Stomach (tissue), 8 donors: ENCODE measurements at regions not wholly inside any gene's neighbourhood (a gene's known extent, or its start where the extent isn't known, plus 50 kb on each side); places are given as distances from the start of the nearest gene placed in this dataset.
A peak's percentile ranks its signal among the peaks of the same experiment; 100 is the strongest.

Source experiments
- DNase-seq, 2 donors: peaks; one replicate each; pipeline versions ENCODE4 v3.0.0 to v3.0.0-alpha.2; 2013 to 2019
- H3K27ac ChIP-seq, 5 donors: fragments of 200-600 bp in 4 of 5; sonication (generic) in 4 of 5; one replicate each; pipeline ENCODE4 v1.5.1; 2013 to 2019; ENCODE audit warnings: mild to moderate bottlenecking in 1 of 5, moderate library complexity in 1 of 5
- H3K27me3 ChIP-seq, 3 donors: fragments of 200-600 bp; sonication (generic); one replicate each; pipeline ENCODE4 v1.5.1; 2017 to 2019; ENCODE audit warnings: mixed run types in 1 of 3
- H3K36me3 ChIP-seq, 4 donors: fragments of 200-600 bp; sonication (generic); 1 replicate in 3 of 4; 2 replicates in 1 of 4; pipeline ENCODE4 v1.5.1; 2016 to 2019
- H3K4me1 ChIP-seq, 4 donors: fragments of 200-600 bp; sonication (generic); one replicate each; pipeline ENCODE4 v1.5.1; 2016 to 2019
- H3K4me3 ChIP-seq, 4 donors: fragments of 200-600 bp; sonication (generic) in 3 of 4; one replicate each; pipeline ENCODE4 v1.5.1; 2016 to 2019; ENCODE audit warnings: mild to moderate bottlenecking in 1 of 4
- H3K9me3 ChIP-seq, 4 donors: fragments of 200-600 bp; sonication (generic); one replicate each; pipeline ENCODE4 v1.5.1; 2016 to 2019
- EP300 ChIP-seq: sonication (generic); formaldehyde crosslinking; IDR thresholded peaks from one replicate; pipeline ENCODE4 v1.6.1; 2017; ENCODE audit warnings: antibody characterized with exemption
- POLR2A ChIP-seq, 4 donors: fragments of 450-650 bp; IDR thresholded peaks; one replicate each; pipeline ENCODE4 v1.6.1; 2016; ENCODE audit warnings: antibody characterized with exemption in 4 of 4, control low read depth in 2 of 4, mild to moderate bottlenecking in 1 of 4, moderate library complexity in 1 of 4
- POLR2AphosphoS5 ChIP-seq, 3 donors: sonication (generic); formaldehyde crosslinking; IDR thresholded peaks; one replicate each; pipeline ENCODE4 v1.6.1; 2016; ENCODE audit warnings: antibody characterized with exemption in 3 of 3
- WGBS, 5 donors: extraction: QIAGEN DNeasy Blood & Tissue Kit in 3 of 5; methylation state at CpG; one replicate each; pipeline versions ENCODE4 v1.1.5 to v1.1.7; 2013 to 2018; 5-methylcytosine and 5-hydroxymethylcytosine counted together
- intact Hi-C: fragments of 100-400 bp; cut with DNase I; formaldehyde crosslinking; loops from one replicate; pipeline ENCODE4 v1.15.1; 2023; ENCODE audit warnings: low total_unique reads
- TF ChIP-seq, protein P1 (sequence below), 7 experiments: fragments of 450-650 bp in 4 of 7; fragments of 200-600 bp in 3 of 7; sonication (generic) in 3 of 7; IDR thresholded peaks; one replicate each; pipeline ENCODE4 v1.5.1; 2016 to 2019; ENCODE audit warnings: antibody characterized with exemption in 7 of 7, control low read depth in 2 of 7, mild to moderate bottlenecking in 1 of 7
- donor health status: healthy with polysubstance abuse.
- donor health status: Bipolar disorder and iron deficiency.
- donor health status: healthy.

DNA sequence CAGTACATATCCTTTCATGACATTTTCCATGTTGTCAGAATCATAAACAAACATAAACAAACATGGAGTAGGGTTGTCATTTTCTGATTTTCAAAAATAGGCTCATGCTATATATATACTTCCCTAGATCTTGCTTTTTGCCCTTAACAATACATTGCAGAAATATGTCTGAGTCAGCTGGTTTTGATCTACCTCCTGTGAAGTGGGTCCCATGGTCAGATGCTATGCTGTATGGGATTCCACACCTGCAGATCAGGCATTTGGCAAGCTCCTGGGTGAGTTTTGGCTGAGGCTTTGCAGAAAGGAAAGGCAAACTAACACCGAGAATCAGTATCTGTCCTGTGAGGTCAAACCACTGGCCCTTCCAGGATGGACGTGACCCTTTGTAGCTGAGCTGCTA, 183.0 kb upstream of the ARID2 start:
- Histone ChIP-seq H3K9me3 (no peaks in the 10 kb centered on the region), H3K4me3 (no peak overlapping the region), H3K27me3 (no peaks in the 10 kb centered on the region), H3K4me1 (peaks cover 0 to 19% (median 4%) of the 10 kb centered on the region in 4 donors), H3K27ac (no peak overlapping the region), H3K36me3 (no peaks in the 10 kb centered on the region)
- TF ChIP-seq EP300 (no peak), POLR2A (IDR thresholded peaks at IDR 0.05) (no peak), POLR2AphosphoS5 (IDR thresholded peaks at IDR 0.05) (no peak)
- TF ChIP-seq, protein P1, sequence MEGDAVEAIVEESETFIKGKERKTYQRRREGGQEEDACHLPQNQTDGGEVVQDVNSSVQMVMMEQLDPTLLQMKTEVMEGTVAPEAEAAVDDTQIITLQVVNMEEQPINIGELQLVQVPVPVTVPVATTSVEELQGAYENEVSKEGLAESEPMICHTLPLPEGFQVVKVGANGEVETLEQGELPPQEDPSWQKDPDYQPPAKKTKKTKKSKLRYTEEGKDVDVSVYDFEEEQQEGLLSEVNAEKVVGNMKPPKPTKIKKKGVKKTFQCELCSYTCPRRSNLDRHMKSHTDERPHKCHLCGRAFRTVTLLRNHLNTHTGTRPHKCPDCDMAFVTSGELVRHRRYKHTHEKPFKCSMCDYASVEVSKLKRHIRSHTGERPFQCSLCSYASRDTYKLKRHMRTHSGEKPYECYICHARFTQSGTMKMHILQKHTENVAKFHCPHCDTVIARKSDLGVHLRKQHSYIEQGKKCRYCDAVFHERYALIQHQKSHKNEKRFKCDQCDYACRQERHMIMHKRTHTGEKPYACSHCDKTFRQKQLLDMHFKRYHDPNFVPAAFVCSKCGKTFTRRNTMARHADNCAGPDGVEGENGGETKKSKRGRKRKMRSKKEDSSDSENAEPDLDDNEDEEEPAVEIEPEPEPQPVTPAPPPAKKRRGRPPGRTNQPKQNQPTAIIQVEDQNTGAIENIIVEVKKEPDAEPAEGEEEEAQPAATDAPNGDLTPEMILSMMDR (IDR thresholded peaks at IDR 0.05) = no peak
- WGBS, 5 donors = 32 to 78% (median 47%) methylated on average over 2 of the region's 2 CpGs
- DNase-seq = no peak
- intact Hi-C loops = no loop called here

DNA sequence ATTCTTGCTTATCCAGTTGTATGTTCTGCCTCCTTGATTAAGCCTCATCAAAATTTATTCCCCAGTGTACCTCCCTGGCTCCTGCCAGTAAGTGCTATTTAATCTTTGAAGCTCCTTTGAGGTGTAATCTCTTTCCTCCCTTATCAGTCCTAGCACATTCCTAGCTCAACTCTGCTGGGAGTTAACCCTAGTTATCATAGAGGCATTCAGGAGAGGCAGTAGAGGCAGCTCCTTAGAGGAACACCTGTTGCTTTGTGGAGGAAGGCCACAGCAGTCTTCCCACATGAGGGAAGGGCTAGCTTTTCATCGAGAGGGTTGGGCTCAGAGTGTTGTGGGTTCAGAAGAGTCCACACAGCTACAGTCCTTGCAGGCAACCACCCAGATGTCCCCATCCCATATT, 182.4 kb upstream of the ARID2 start:
- no peak overlapping the region for H3K27ac ChIP-seq
- no peaks in the 10 kb centered on the region for H3K36me3 ChIP-seq
- H3K27me3 ChIP-seq = no peaks in the 10 kb centered on the region
- TF ChIP-seq, protein P1 (IDR thresholded peaks at IDR 0.05) = no peak
- peak in 1 of 3 donors; percentile 30 for TF ChIP-seq POLR2AphosphoS5 (IDR thresholded peaks at IDR 0.05)
- H3K9me3 ChIP-seq = no peaks in the 10 kb centered on the region
- no peak overlapping the region for H3K4me3 ChIP-seq
- H3K4me1 ChIP-seq = peaks cover 0 to 19% (median 4%) of the 10 kb centered on the region in 4 donors
- intact Hi-C loops = no loop called here
- peak in 1 of 2 donors; percentile 14 for DNase-seq
- 25 to 43% (median 40%) methylated on average over 1 of the region's 1 CpG; no CpG with 5 or more reads in 1 of the 5 donors for WGBS, 5 donors

- intact Hi-C loops = no loop called here
- Histone ChIP-seq H3K9me3 (no peaks in the 10 kb centered on the region), H3K27me3 (no peaks in the 10 kb centered on the region), H3K4me1 (peaks cover 0 to 19% (median 4%) of the 10 kb centered on the region in 4 donors), H3K4me3 (no peak overlapping the region), H3K36me3 (no peaks in the 10 kb centered on the region), H3K27ac (no peak overlapping the region)
- DNase-seq = no peak
- WGBS, 5 donors = 14 to 33% (median 25%) methylated on average over 1 of the region's 1 CpG
- TF ChIP-seq EP300 = no peak
- TF ChIP-seq POLR2AphosphoS5 (IDR thresholded peaks at IDR 0.05) = no peak
- no peak for TF ChIP-seq POLR2A (IDR thresholded peaks at IDR 0.05)
- TF ChIP-seq, protein P1 (IDR thresholded peaks at IDR 0.05) = no peak
Observed at GRCh38 chr12:45547822-45548221, 181.7 kb upstream of the ARID2 start.

DNA sequence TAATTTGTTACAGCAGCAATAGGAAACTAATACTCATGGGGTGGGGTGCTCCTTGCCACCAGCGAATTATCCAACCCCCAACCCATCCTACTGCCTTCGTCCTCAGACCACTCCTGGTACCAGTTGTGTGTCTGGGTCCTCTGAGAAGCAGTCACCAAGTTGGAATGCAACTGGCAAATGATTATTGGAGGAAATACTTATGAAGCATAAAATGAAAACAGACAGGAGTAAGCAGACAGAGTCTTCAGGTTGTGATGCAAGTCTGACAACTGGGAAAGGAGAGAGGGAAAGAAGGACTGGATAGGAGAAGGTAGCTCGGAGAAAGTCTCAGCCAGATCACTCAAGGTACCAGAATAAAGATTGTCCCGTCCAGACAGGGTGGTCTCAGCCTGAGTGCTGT, 181.1 kb upstream of the ARID2 start:
- no peak for DNase-seq
- intact Hi-C loops = no loop called here
- Histone ChIP-seq H3K27me3 (no peaks in the 10 kb centered on the region), H3K9me3 (no peaks in the 10 kb centered on the region), H3K27ac (no peak overlapping the region), H3K4me3 (no peak overlapping the region), H3K4me1 (peaks cover 0 to 19% (median 4%) of the 10 kb centered on the region in 4 donors), H3K36me3 (no peaks in the 10 kb centered on the region)
- 71 to 88% (median 81%) methylated on average over 4 of the region's 4 CpGs for WGBS, 5 donors
- no peak for TF ChIP-seq POLR2A (IDR thresholded peaks at IDR 0.05)
- TF ChIP-seq EP300 = no peak
- no peak for TF ChIP-seq POLR2AphosphoS5 (IDR thresholded peaks at IDR 0.05)
- TF ChIP-seq, protein P1 (IDR thresholded peaks at IDR 0.05) = no peak
